Activated naive CD4-positive, alpha-beta T cell treated with anti-CD3 and anti-CD28 coated beads, Interleukin-2, amount 50 U/mL, for 24 hours (primary cell): ENCODE measurements at regions not wholly inside any gene's neighbourhood (a gene's known extent, or its start where the extent isn't known, plus 50 kb on each side); places are given as distances from the start of the nearest gene placed in this dataset.

ENCODE experiments used
- H3K27ac Mint-ChIP-seq: one replicate; pipeline ENCODE4 v1.8.0; 2021; ENCODE audit warnings: mild to moderate bottlenecking, mixed read lengths
- H3K27me3 Mint-ChIP-seq: one replicate; pipeline ENCODE4 v1.8.0; 2021; ENCODE audit warnings: mixed read lengths
- H3K36me3 Mint-ChIP-seq: one replicate; pipeline ENCODE4 v1.8.0; 2021; ENCODE audit warnings: mixed read lengths
- H3K4me1 Mint-ChIP-seq: one replicate; pipeline ENCODE4 v1.8.0; 2021; ENCODE audit warnings: mixed read lengths
- H3K4me3 Mint-ChIP-seq: one replicate; pipeline ENCODE4 v1.8.0; 2021; ENCODE audit warnings: mild to moderate bottlenecking, mixed read lengths
- H3K9me3 Mint-ChIP-seq: one replicate; pipeline ENCODE4 v1.8.0; 2021; ENCODE audit warnings: mixed read lengths

DNA sequence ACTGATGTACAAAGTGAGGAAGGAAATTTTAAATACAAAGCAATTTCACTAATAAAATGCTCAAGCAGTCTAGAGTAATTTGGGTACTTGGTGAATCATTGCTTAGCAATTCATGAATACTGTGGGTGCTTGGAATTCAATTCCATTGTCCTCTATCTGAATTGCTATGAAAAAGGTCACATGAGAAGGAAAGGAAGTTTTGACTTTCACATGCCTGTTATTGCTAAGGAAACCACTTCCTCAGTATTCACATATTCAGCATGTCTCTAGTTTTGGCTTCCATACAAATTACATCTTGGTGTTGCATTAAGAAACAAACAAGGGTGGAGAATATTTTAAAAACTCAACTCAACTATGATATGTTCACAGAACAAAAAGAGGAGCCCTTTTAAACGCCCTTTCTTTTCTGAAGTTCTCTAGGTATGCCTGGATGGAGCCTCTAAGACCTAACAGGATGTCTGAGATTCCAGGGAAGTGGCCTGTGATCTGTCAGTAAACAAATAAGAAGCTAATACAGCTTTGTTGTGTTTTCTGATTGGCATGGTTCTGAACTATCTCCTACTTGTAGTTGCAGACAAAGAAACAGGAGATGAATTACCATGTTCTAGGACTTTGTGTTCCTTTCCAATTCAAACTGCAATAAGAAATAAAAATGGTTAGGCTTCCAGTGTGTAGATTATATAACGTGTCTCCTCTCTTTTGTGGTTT is 190.4 kb downstream of the OGFRL1 start:
- no peaks in the 10 kb centered on the region for H3K4me1 Mint-ChIP-seq

DNA sequence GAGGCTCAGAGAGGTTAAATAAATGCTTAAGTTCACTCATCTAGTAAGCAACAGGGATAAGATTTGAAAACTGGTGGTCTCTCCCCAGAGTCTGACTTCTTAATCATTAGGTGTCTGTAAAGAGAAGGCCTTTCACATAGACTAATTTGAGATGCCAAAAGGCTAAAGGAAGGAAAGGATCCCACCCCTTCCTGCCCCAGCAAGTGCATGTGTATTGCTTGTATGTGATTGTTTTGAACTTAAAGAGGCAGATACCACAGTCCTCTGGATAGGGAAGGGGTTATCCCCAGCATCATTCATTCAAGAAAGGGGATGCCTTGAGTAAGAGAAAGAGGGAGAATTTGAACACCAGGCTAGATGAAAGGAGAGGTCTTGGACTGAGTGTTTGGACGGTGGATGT is 192.0 kb downstream of the OGFRL1 start:
- H3K9me3 Mint-ChIP-seq, result no peaks in the 10 kb centered on the region
- no peak overlapping the region for H3K4me3 Mint-ChIP-seq
- H3K27me3 Mint-ChIP-seq, result no peaks in the 10 kb centered on the region
- H3K27ac Mint-ChIP-seq, result no peak overlapping the region
- no peaks in the 10 kb centered on the region for H3K36me3 Mint-ChIP-seq
- no peaks in the 10 kb centered on the region for H3K4me1 Mint-ChIP-seq

More for the DNA sequence above, 190.4 kb downstream of the OGFRL1 start:
- Mint-ChIP-seq H3K9me3 (no peaks in the 10 kb centered on the region), H3K36me3 (no peaks in the 10 kb centered on the region), H3K27ac (no peak overlapping the region), H3K4me3 (no peak overlapping the region), H3K27me3 (no peaks in the 10 kb centered on the region)

DNA sequence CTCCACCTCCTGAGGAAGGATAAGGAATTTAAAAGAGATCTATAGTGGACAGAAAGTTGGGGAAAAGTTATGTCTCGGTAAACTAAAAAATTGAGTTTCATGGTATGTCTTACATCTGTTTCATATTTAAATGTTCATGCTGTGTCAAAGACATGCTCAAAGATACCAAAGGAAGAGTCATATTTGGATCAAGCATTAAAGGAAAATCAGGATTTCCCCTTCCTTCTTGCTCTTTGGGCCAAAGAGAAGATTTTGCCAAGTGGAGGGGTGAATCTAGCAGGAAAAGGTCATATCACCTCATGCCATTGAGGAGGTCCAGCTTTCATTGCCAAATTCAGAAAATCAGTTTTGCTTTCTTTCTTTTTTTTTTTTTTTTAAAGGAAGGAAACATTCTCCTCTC is 192.4 kb downstream of the OGFRL1 start:
- Mint-ChIP-seq H3K36me3 (no peaks in the 10 kb centered on the region), H3K4me1 (no peaks in the 10 kb centered on the region), H3K4me3 (no peak overlapping the region), H3K9me3 (no peaks in the 10 kb centered on the region), H3K27me3 (no peaks in the 10 kb centered on the region), H3K27ac (no peak overlapping the region)

DNA sequence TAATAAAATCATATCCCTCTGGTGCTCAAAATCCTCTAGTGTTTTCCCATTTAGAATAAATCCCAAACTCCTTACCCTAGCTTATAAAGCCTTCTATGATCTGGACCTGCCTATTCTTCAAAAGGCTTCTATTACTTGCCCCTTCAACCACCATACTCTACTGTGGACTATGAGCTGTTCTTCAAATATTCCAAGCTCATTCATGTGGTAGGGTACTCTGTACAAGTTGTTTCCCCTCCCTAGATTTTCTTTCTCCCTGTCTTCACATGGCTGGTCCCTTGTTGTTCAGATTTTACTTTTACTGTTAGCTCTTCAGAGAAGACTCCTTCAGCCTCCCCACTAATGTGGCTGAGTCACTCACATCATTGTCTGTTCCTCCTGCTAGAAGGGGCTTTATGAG is 193.2 kb downstream of the OGFRL1 start:
- Mint-ChIP-seq H3K4me3 (no peak overlapping the region), H3K27me3 (no peaks in the 10 kb centered on the region), H3K36me3 (no peaks in the 10 kb centered on the region), H3K9me3 (no peaks in the 10 kb centered on the region), H3K4me1 (no peaks in the 10 kb centered on the region), H3K27ac (no peak overlapping the region)

DNA sequence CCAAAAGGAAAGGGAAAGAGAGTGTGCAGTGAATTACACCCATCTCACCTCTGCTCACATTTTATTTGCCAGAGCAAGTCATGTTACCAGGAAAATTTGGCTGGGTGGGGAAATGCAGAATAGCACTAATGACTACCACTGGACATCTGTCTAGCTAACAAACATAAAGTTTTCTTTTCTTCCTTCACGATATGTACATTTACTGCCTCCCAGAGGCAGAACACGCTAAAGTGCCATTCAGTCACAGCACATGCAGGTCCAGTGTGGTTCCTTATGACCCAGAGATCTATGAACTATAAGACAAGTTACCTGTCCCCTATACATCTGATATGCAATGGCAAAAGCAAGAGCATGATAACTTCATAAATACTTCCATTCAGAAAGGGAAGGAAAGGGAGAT is 194.1 kb downstream of the OGFRL1 start:
- no peaks in the 10 kb centered on the region for H3K36me3 Mint-ChIP-seq
- H3K27ac Mint-ChIP-seq, result no peak overlapping the region
- H3K4me3 Mint-ChIP-seq, result no peak overlapping the region
- H3K27me3 Mint-ChIP-seq, result no peaks in the 10 kb centered on the region
- no peaks in the 10 kb centered on the region for H3K9me3 Mint-ChIP-seq
- no peaks in the 10 kb centered on the region for H3K4me1 Mint-ChIP-seq

DNA sequence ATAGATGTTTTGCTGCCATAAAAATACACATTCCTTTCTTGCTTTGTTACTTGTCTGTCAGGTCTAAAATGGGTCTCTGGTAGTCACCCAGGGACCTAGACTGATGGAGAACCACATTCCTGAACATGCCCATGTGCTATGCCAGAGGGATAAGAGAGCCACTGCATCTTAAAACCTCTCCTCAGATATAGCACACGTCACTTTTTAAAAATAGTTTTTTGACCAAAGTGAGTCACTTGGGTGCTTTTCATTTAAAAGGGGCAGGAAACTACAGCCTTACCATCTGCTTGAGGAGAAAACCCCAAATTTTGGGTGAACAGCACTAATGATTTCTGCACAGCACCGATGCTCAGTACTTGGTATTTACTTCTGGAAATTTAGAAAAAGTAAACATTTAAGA is 197.8 kb downstream of the OGFRL1 start:
- H3K4me3 Mint-ChIP-seq, result no peak overlapping the region
- H3K27me3 Mint-ChIP-seq, result no peaks in the 10 kb centered on the region
- H3K36me3 Mint-ChIP-seq, result no peaks in the 10 kb centered on the region
- H3K9me3 Mint-ChIP-seq, result no peaks in the 10 kb centered on the region
- no peak overlapping the region for H3K27ac Mint-ChIP-seq
- H3K4me1 Mint-ChIP-seq, result no peaks in the 10 kb centered on the region

DNA sequence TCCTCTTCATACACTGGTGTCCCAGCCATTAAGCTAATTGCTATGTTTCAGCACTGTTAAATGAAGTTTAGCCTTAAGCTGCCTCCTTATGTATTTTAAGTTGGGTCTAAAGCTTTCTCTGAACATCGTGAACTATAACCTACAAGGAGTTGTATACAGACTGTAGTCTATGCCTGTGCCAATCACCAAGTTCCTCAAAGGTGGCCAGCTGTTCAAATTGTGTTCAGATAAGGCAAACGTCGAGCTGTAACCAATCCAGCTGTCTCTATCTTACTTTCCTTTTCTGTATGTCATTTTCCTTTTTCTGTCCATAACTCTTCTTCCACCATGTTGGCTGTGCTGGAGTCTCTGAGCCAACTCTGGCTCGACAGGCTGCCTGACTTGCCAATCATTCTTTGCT is 199.6 kb downstream of the OGFRL1 start:
- Mint-ChIP-seq H3K4me1 (no peaks in the 10 kb centered on the region), H3K4me3 (no peak overlapping the region), H3K27ac (no peak overlapping the region), H3K36me3 (no peaks in the 10 kb centered on the region), H3K9me3 (no peaks in the 10 kb centered on the region), H3K27me3 (no peaks in the 10 kb centered on the region)

DNA sequence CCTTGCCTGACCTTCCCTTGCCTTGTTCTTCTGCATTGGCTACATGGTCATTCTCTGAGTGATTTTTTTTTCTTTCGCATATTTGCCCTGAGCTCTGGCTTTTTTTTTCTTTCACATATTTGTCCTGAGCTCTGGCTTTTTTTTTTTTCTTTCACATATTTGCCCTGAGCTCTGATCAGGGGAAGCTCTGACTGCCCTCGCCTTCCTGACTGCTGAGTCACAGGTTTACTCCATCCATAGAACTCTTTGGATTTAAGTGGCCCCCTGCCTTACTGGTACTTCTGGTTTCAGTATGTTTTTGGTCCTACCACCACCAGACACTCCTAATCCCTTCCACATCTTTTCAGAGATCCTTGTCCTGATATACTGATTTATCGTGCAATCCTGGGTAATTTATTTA is 201.1 kb downstream of the OGFRL1 start:
- Mint-ChIP-seq H3K27me3 (peaks cover 2% of the 10 kb centered on the region), H3K27ac (no peak overlapping the region), H3K9me3 (no peaks in the 10 kb centered on the region), H3K4me1 (no peaks in the 10 kb centered on the region), H3K36me3 (no peaks in the 10 kb centered on the region), H3K4me3 (no peak overlapping the region)

DNA sequence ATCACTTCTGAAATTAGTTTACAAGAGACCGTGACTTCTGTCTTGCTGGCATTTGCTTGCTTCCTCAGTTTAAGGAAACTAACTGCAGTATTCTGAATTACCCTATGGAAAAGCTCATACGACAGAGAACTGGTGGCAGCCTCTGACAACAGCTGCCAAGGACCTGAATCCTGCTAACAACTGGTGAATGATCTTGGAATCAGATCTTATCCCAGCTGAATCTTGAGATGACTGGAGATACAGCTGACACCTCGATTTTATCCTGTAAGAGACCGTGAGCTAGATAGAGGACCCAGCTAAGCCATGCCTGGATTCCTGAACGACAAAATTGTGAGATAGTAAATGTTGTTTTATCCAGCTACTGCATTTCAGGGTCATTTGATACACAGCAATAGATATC is 202.3 kb downstream of the OGFRL1 start:
- peaks cover 2% of the 10 kb centered on the region for H3K27me3 Mint-ChIP-seq
- H3K36me3 Mint-ChIP-seq, result no peaks in the 10 kb centered on the region
- no peak overlapping the region for H3K27ac Mint-ChIP-seq
- no peaks in the 10 kb centered on the region for H3K9me3 Mint-ChIP-seq
- H3K4me3 Mint-ChIP-seq, result no peak overlapping the region
- H3K4me1 Mint-ChIP-seq, result no peaks in the 10 kb centered on the region

DNA sequence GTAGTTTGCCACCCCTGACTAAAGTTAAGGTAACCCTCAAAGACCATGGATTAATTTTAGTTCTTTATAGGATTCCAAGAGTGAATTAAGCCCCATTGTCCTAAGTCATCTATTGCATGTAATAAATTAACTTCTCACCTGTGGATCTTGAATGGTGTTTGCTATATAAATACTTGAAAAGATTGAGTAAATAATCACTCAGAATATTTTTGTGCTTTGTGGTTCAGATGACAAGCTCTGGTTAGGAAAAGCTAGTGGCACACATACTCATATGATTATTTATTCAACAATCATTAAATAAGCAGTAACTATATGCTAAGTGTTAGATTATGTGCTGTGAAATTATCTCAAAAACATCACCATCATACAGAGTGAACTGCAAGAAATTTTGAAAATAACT is 203.2 kb downstream of the OGFRL1 start:
- Mint-ChIP-seq H3K36me3 (no peaks in the 10 kb centered on the region), H3K27me3 (peaks cover 2% of the 10 kb centered on the region), H3K9me3 (no peaks in the 10 kb centered on the region), H3K27ac (no peak overlapping the region), H3K4me1 (no peaks in the 10 kb centered on the region), H3K4me3 (no peak overlapping the region)

DNA sequence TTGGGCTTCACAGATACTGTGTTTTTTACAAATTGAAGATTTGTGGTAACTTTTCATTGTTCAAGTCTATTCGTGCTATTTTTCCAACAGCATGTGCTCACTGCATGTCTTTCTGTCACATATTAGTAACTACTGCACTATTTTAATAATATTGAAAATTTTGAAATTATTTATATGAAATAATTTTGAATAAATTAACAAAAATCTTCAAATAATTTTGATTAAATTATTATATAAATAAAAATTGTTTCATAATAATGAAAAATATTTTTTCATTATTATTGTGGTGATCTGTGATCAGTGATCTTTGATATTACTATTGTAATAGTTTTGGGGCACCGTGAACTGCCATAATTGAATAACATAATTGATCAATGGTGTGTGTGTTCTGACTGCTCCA is 204.1 kb downstream of the OGFRL1 start:
- H3K27me3 Mint-ChIP-seq, result peaks cover 2% of the 10 kb centered on the region
- no peak overlapping the region for H3K27ac Mint-ChIP-seq
- H3K4me3 Mint-ChIP-seq, result no peak overlapping the region
- no peaks in the 10 kb centered on the region for H3K36me3 Mint-ChIP-seq
- no peaks in the 10 kb centered on the region for H3K4me1 Mint-ChIP-seq
- no peaks in the 10 kb centered on the region for H3K9me3 Mint-ChIP-seq

DNA sequence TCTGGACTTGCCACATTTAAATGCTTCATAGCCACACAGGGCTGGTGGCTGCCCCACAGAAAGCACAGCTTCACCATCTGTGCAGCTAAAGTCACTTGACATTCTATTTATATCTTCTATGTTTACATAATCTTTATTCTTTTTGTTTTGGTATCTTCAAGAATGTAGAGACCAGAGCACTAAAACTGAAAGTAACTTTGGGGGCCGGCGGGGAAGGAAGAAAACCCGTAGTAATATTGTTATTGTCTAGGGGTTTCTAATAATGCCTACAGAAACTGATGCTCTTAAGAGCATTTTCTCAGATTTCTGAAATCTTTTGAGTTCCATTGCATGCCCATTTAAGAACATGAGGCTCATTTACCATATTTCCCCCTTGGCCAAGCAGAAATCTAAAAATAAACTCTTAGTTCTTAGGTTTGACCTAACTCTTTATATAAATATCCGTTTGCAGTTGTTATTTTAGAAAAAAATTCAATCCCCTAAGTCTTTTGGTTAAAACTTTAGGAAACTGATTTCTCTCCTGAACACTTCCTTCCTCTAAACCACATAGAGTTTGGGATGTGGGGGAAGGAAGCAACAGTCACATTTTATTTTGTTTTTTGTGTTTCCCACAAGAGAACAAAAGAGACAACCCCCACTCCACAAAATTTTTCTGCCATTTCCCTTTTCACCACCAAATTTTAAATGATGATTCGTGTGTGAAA is 207.6 kb downstream of the OGFRL1 start:
- Mint-ChIP-seq H3K4me1 (no peaks in the 10 kb centered on the region), H3K27me3 (peaks cover 2% of the 10 kb centered on the region), H3K9me3 (no peaks in the 10 kb centered on the region), H3K4me3 (no peak overlapping the region), H3K27ac (no peak overlapping the region), H3K36me3 (no peaks in the 10 kb centered on the region)

DNA sequence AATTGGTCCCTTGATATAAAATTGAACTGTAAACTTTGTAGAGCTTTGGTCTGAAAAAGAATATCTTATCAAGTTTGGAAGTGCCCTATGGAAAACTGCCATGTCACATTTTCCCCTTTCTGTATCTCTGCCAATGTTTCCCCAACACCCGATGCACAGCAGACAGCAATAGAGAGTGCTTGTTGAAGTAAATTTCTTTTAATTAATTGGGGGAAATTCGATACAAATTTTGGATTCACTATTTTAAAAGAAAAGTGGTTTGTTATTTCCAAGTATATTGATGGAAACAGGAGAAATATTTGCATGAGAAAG is 208.1 kb downstream of the OGFRL1 start:
- H3K27me3 Mint-ChIP-seq, result peaks cover 2% of the 10 kb centered on the region
- H3K9me3 Mint-ChIP-seq, result no peaks in the 10 kb centered on the region
- H3K4me3 Mint-ChIP-seq, result no peak overlapping the region
- no peak overlapping the region for H3K27ac Mint-ChIP-seq
- H3K4me1 Mint-ChIP-seq, result no peaks in the 10 kb centered on the region
- no peaks in the 10 kb centered on the region for H3K36me3 Mint-ChIP-seq

DNA sequence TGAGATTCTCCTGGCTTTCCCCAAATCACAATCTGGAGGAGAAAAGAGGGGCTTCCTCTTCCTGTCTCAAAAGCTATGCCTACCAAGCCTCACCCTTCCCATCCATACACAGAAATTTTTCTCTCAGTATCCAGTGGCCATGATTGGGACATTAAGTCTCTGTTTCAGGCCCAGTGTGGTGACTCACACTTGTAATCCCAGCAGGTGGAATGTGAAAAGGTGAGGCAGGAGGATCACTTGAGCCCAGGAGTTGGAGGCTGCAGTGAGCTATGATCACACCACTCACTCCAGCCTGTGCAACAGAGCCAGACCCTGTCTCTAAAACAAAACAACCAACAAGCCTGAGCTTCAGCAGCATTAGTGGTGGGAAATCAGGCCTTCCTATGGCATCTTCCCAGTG is 210.0 kb downstream of the OGFRL1 start:
- Mint-ChIP-seq H3K27me3 (peaks cover 2% of the 10 kb centered on the region), H3K4me3 (no peak overlapping the region), H3K27ac (no peak overlapping the region), H3K4me1 (no peaks in the 10 kb centered on the region), H3K9me3 (no peaks in the 10 kb centered on the region), H3K36me3 (no peaks in the 10 kb centered on the region)

DNA sequence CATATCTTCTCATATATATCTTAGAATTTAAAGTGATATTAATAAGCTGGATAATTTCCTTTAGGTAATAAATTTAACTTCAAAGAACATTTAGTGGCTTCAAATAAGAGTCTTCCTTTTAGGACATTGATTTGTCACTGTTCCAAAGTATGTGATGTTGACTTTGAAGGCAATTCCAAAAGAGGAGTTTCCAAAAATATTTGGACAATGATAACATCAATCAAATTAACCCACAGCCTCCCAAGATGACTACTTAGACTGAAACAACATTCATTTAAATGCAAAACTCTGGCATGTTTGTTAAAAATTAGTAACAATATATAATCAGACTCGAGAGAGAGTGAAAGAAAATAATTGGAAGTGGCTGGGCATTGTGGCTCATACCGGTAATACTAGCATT is 211.1 kb downstream of the OGFRL1 start:
- Mint-ChIP-seq H3K27me3 (no peaks in the 10 kb centered on the region), H3K27ac (no peak overlapping the region), H3K9me3 (no peaks in the 10 kb centered on the region), H3K4me3 (no peak overlapping the region), H3K36me3 (no peaks in the 10 kb centered on the region), H3K4me1 (no peaks in the 10 kb centered on the region)

DNA sequence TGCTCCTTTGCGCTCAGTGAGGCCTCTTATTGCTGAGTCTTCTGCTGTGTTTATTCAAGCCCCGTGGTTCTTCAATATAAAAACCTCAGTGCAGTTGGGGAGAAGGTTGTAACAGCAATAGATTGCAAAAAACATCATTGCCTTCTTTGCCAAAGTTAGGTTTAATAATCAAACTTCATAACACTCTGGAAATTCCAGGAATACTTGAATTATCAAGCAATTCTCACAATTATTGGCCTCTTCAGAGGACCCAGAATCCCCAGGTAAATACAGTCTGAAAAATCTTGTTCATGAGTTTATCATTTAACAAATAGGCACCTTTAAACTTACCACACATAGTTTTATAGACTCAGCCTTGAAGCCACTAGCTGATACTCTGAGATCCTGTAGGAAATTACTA is 213.6 kb downstream of the OGFRL1 start:
- no peaks in the 10 kb centered on the region for H3K36me3 Mint-ChIP-seq

DNA sequence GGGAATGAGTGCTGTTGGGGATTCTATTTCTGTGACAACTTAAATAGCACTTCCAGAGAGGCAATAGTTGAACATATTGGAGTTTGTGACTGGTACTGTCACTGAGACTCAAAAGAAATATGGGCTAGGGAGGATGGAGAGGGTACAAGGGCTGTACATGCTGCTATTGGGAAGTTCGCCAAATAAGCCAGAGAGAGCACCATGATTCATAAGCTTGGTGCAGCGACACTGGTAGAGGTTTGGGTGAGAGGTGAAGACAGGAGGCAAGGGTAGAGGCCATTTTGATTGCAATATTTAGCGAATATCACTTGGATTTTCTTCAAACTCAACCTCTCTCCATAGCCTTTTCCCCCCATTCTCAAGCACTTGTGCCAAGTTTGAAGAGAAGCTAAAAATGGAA is 214.3 kb downstream of the OGFRL1 start:
- Mint-ChIP-seq H3K27ac (no peak overlapping the region), H3K36me3 (no peaks in the 10 kb centered on the region), H3K4me1 (no peaks in the 10 kb centered on the region), H3K9me3 (no peaks in the 10 kb centered on the region), H3K4me3 (no peak overlapping the region), H3K27me3 (no peaks in the 10 kb centered on the region)

More for the DNA sequence above, 213.6 kb downstream of the OGFRL1 start:
- H3K27me3 Mint-ChIP-seq, result no peaks in the 10 kb centered on the region
- H3K4me3 Mint-ChIP-seq, result no peak overlapping the region
- no peaks in the 10 kb centered on the region for H3K9me3 Mint-ChIP-seq
- H3K27ac Mint-ChIP-seq, result no peak overlapping the region
- H3K4me1 Mint-ChIP-seq, result no peaks in the 10 kb centered on the region
